ENCODE measurements at regions not wholly inside any gene's neighbourhood (a gene's known extent, or its start where the extent isn't known, plus 50 kb on each side); places are given as distances from the start of the nearest gene placed in this dataset.
A peak's percentile ranks its signal among the peaks of the same experiment; 100 is the strongest.
"Not testable (repeated sequence)": the region's sequence is repeated elsewhere in the genome, so short reads cannot be mapped to it uniquely, and the experiment has no call there.

DNA sequence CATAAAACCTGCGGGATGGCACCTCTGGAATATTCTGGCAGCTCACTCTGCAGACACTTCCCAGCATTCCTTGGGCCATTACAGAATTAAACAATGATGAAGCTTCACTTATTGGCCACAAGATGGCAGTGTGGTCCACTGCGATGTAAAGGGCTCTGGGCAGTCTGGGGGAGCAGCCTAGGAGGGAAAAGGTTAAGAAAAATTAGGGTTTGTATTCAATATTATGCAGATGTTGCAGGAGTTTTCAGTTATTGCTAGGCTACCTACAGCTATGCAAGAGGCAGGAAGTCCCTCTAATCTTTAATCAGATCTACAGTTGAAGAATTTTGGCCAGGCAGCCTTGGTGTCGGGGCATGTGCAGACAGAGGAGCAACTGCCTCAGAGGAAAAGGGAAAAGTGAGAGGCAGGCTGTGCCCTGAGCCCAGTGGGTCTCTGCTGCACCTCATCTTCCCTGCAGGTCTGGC lies 233.2 kb upstream of the PRSS1 start:
- H2AFZ ChIP-seq (ENCODE audit: low read length), result 0 out of 2 replicates have a peak overlapping the region, but pooled peaks have one; percentile 52

DNA sequence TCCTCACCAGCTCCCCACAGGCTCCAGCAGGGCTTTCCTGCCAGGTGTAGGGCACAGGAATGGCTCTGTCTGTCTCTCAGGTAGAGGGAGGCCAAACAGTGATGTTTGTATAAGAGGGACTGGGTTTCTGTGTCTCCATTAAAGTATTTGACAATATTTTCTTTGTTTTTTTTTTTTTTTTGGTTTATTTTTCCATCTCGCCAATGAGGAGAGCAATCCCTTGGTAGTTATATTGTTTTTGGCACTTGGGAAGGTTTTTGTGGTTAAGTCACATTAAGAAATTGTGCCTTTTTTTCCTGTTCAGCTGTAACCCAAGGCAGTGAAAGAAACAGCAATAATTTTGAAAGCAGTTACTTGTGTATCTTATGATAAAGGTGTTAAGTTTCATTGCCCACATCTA lies 234.6 kb upstream of the PRSS1 start:
- H3K9me3 ChIP-seq (ENCODE audit: insufficient read depth, low read depth, low read length); H2AFZ ChIP-seq (ENCODE audit: low read length); H4K20me1 ChIP-seq (ENCODE audit: insufficient read depth, low read length, poor library complexity, severe bottlenecking); H3K27me3 ChIP-seq (ENCODE audit: insufficient read depth, low read length, poor library complexity, severe bottlenecking); H3F3A ChIP-seq (ENCODE audit: low read depth); H3K36me3 ChIP-seq (ENCODE audit: insufficient read depth, low read length); H3K9me2 ChIP-seq (replicated peaks; ENCODE audit: low read depth, low read length); H3K79me2 ChIP-seq (ENCODE audit: insufficient read depth, low read length); H3K4me3 ChIP-seq (ENCODE audit: low read length, poor library complexity, severe bottlenecking): not testable (repeated sequence)
- peaks cover 75% of the 10 kb centered on the region for H3K4me1 ChIP-seq (ENCODE audit: insufficient read depth, low read length, poor library complexity, severe bottlenecking)
- peak overlapping the region; percentile 82 for H3K9ac ChIP-seq (ENCODE audit: low read depth, low read length, poor library complexity, severe bottlenecking)
- H3K4me2 ChIP-seq (ENCODE audit: low read depth, low read length, poor library complexity, severe bottlenecking), result peak overlapping the region; percentile 27

More for the DNA sequence above, 233.2 kb upstream of the PRSS1 start:
- peak overlapping the region; percentile 82 for H3K9ac ChIP-seq (ENCODE audit: low read depth, low read length, poor library complexity, severe bottlenecking)
- no peaks in the 10 kb centered on the region for H3K79me2 ChIP-seq (ENCODE audit: insufficient read depth, low read length)
- no peaks in the 10 kb centered on the region for H3K9me3 ChIP-seq (ENCODE audit: insufficient read depth, low read depth, low read length)
- H3K4me2 ChIP-seq (ENCODE audit: low read depth, low read length, poor library complexity, severe bottlenecking), result peak overlapping the region; percentile 70
- TF ChIP-seq, protein P1, sequence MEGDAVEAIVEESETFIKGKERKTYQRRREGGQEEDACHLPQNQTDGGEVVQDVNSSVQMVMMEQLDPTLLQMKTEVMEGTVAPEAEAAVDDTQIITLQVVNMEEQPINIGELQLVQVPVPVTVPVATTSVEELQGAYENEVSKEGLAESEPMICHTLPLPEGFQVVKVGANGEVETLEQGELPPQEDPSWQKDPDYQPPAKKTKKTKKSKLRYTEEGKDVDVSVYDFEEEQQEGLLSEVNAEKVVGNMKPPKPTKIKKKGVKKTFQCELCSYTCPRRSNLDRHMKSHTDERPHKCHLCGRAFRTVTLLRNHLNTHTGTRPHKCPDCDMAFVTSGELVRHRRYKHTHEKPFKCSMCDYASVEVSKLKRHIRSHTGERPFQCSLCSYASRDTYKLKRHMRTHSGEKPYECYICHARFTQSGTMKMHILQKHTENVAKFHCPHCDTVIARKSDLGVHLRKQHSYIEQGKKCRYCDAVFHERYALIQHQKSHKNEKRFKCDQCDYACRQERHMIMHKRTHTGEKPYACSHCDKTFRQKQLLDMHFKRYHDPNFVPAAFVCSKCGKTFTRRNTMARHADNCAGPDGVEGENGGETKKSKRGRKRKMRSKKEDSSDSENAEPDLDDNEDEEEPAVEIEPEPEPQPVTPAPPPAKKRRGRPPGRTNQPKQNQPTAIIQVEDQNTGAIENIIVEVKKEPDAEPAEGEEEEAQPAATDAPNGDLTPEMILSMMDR (conservative IDR thresholded peaks at IDR 0.05; ENCODE audit: low read length), result peak; percentile 69
- no peak for TF ChIP-seq EZH2phosphoT487 (IDR thresholded peaks at IDR 0.05; ENCODE audit: borderline replicate concordance)
- no peaks in the 10 kb centered on the region for H3K27me3 ChIP-seq (ENCODE audit: insufficient read depth, low read length, poor library complexity, severe bottlenecking)
- no peaks in the 10 kb centered on the region for H3K36me3 ChIP-seq (ENCODE audit: insufficient read depth, low read length)
- no peaks in the 10 kb centered on the region; the same call in none of the 2 replicates for H3F3A ChIP-seq (ENCODE audit: low read depth)
- H4K20me1 ChIP-seq (ENCODE audit: insufficient read depth, low read length, poor library complexity, severe bottlenecking), result no peaks in the 10 kb centered on the region
- no peaks in the 10 kb centered on the region for H3K9me2 ChIP-seq (replicated peaks; ENCODE audit: low read depth, low read length)
- peak overlapping the region; percentile 57 for H3K4me3 ChIP-seq (ENCODE audit: low read length, poor library complexity, severe bottlenecking)
- peaks cover 76% of the 10 kb centered on the region for H3K4me1 ChIP-seq (ENCODE audit: insufficient read depth, low read length, poor library complexity, severe bottlenecking)

DNA sequence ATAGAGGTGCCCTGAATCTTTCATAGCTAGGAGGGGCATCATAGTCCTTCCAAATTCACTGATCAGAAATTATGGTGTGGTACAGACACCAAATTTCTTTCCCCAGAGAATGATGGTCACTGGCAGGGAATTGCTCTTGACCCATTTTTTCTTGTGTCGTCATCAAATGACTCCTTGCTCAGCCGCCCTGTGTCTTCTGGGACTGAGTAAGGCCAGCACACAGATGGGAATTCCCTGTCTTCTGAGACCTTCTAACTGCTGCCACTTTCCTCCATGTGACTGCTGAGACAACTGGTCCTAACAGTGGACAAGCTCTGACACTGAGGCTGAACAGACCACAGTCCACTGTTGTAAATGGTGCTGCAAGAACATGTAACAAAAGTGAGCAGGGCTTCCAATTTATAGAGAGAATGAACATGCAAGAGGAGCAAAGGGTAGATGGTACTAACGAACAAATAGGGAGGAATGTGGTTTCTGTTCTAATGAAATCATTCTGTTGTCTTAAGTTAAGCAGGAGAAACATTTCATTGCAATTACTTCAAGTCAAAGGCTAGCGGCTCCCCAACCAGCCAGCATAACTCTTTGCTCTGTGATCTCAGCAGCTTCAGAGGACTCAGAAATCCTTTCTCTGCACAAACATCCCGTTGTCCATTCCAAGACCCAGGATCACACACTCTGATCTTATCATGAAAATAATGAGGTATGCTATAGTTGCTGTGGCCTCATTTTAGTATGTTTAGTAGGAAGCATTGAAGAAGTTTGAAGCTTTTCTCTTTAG lies 235.9 kb upstream of the PRSS1 start:
- Histone ChIP-seq H3K27me3 (ENCODE audit: insufficient read depth, low read length, poor library complexity, severe bottlenecking) (no peaks in the 10 kb centered on the region), H3K4me1 (ENCODE audit: insufficient read depth, low read length, poor library complexity, severe bottlenecking) (peaks cover 76% of the 10 kb centered on the region), H3K4me3 (ENCODE audit: low read length, poor library complexity, severe bottlenecking) (no peak overlapping the region), H3K9me3 (ENCODE audit: insufficient read depth, low read depth, low read length) (no peaks in the 10 kb centered on the region), H3F3A (ENCODE audit: low read depth) (no peaks in the 10 kb centered on the region; the same call in none of the 2 replicates), H3K36me3 (ENCODE audit: insufficient read depth, low read length) (no peaks in the 10 kb centered on the region), H4K20me1 (ENCODE audit: insufficient read depth, low read length, poor library complexity, severe bottlenecking) (no peaks in the 10 kb centered on the region), H3K79me2 (ENCODE audit: insufficient read depth, low read length) (no peaks in the 10 kb centered on the region), H3K9me2 (replicated peaks; ENCODE audit: low read depth, low read length) (no peaks in the 10 kb centered on the region), H3K4me2 (ENCODE audit: low read depth, low read length, poor library complexity, severe bottlenecking) (no peak overlapping the region), H2AFZ (ENCODE audit: low read length) (no peak overlapping the region), H3K9ac (ENCODE audit: low read depth, low read length, poor library complexity, severe bottlenecking) (peak overlapping the region; percentile 82)
- TF ChIP-seq, protein P1 (conservative IDR thresholded peaks at IDR 0.05; ENCODE audit: low read length), result no peak
- TF ChIP-seq EZH2phosphoT487 (IDR thresholded peaks at IDR 0.05; ENCODE audit: borderline replicate concordance), result no peak

Measured in Loucy (cell line).